Activated T-helper 1 cell treated with anti-CD3 and anti-CD28 coated beads, Interleukin-12 subunit alpha, Interleukin-12 subunit beta, Interleukin-2, Interleukin-4 antibody, amounts not matched to agents 30 ng/mL and 10 ng/mL and 1 ng/mL, durations not matched to agents 14 hours and 24 hours and 36 hours (primary cell): ENCODE measurements at regions not wholly inside any gene's neighbourhood (a gene's known extent, or its start where the extent isn't known, plus 50 kb on each side); places are given as distances from the start of the nearest gene placed in this dataset.
"Not testable (repeated sequence)": the region's sequence is repeated elsewhere in the genome, so short reads cannot be mapped to it uniquely, and the experiment has no call there.

Experiments used
- DNase-seq: peaks from one replicate; pipeline ENCODE4 v3.0.0; 2021; ENCODE audit warnings: low spot score
- H3K27ac Mint-ChIP-seq: one replicate; pipeline ENCODE4 v1.8.0; 2021; ENCODE audit warnings: mild to moderate bottlenecking, mixed read lengths
- H3K27me3 Mint-ChIP-seq: one replicate; pipeline ENCODE4 v1.8.0; 2022; ENCODE audit warnings: mild to moderate bottlenecking, moderate library complexity, mixed read lengths; ENCODE audit not compliant: insufficient read depth
- H3K36me3 Mint-ChIP-seq: one replicate; pipeline ENCODE4 v1.8.0; 2021; ENCODE audit warnings: low read depth, mixed read lengths
- H3K4me1 Mint-ChIP-seq: one replicate; pipeline ENCODE4 v1.8.0; 2021; ENCODE audit warnings: low read depth, mixed read lengths
- H3K4me3 Mint-ChIP-seq: one replicate; pipeline ENCODE4 v1.8.0; 2021; ENCODE audit warnings: mild to moderate bottlenecking, moderate library complexity, mixed read lengths
- H3K9me3 Mint-ChIP-seq: one replicate; pipeline ENCODE4 v1.8.0; 2021; ENCODE audit warnings: mixed read lengths
- intact Hi-C: fragments of 100-400 bp; cut with micrococcal nuclease; formaldehyde crosslinking; loops from one replicate; pipeline ENCODE4 v1.15.1; 2024

GRCh38 chr10:29734962-29735627, 100.3 kb upstream of the SVIL start:
- intact Hi-C loops: loop anchor here (1.0 to 5.0 kb wide), 5 partner anchors 46 to 292 kb away; partner anchors contain the start of gene SVIL

GRCh38 chr10:29734640-29734961, 99.8 kb upstream of the SVIL start:
- Mint-ChIP-seq H3K9me3 (no peaks in the 10 kb centered on the region), H3K27ac (peak overlapping the region; percentile 7), H3K4me1 (peaks cover 10% of the 10 kb centered on the region), H3K4me3 (peak overlapping the region; percentile 79), H3K36me3 (peaks cover 3% of the 10 kb centered on the region), H3K27me3 (peaks cover 36% of the 10 kb centered on the region)
- DNase-seq: no peak
- intact Hi-C loops: loop anchor here (2.0 kb wide), 1 partner anchor 100 kb away; the partner anchor contains the start of gene SVIL

More at GRCh38 chr10:29734962-29735627, 100.3 kb upstream of the SVIL start:
- Mint-ChIP-seq H3K27me3 (peaks cover 41% of the 10 kb centered on the region), H3K4me1 (peaks cover 10% of the 10 kb centered on the region), H3K4me3 (peak overlapping the region; percentile 79), H3K9me3 (no peaks in the 10 kb centered on the region), H3K36me3 (peaks cover 3% of the 10 kb centered on the region), H3K27ac (peak overlapping the region; percentile 7)
- DNase-seq: peak; percentile 46

- peaks cover 31% of the 10 kb centered on the region for H3K27me3 Mint-ChIP-seq
- no peak for DNase-seq
- peaks cover 3% of the 10 kb centered on the region for H3K36me3 Mint-ChIP-seq
- H3K27ac Mint-ChIP-seq: no peak overlapping the region
- no peaks in the 10 kb centered on the region for H3K9me3 Mint-ChIP-seq
- intact Hi-C loops: no loop called here
- peaks cover 10% of the 10 kb centered on the region for H3K4me1 Mint-ChIP-seq
- no peak overlapping the region for H3K4me3 Mint-ChIP-seq
Measured at GRCh38 chr10:29733323-29733722, 98.6 kb upstream of the SVIL start.

- H3K27ac Mint-ChIP-seq: no peak overlapping the region
- peaks cover 29% of the 10 kb centered on the region for H3K27me3 Mint-ChIP-seq
- peaks cover 10% of the 10 kb centered on the region for H3K4me1 Mint-ChIP-seq
- H3K9me3 Mint-ChIP-seq: no peaks in the 10 kb centered on the region
- no peak for DNase-seq
- no peak overlapping the region for H3K4me3 Mint-ChIP-seq
- intact Hi-C loops: no loop called here
- peaks cover 3% of the 10 kb centered on the region for H3K36me3 Mint-ChIP-seq
Measured at GRCh38 chr10:29732918-29733317, 98.1 kb upstream of the SVIL start.

- Mint-ChIP-seq H3K9me3 (no peaks in the 10 kb centered on the region), H3K36me3 (peaks cover 3% of the 10 kb centered on the region), H3K4me1 (peaks cover 10% of the 10 kb centered on the region), H3K27ac (no peak overlapping the region), H3K27me3 (peaks cover 20% of the 10 kb centered on the region), H3K4me3 (no peak overlapping the region)
- no peak for DNase-seq
- intact Hi-C loops: no loop called here
Measured at GRCh38 chr10:29731760-29732159, 97.0 kb upstream of the SVIL start.

- intact Hi-C loops: no loop called here
- H3K9me3 Mint-ChIP-seq: no peaks in the 10 kb centered on the region
- peaks cover 17% of the 10 kb centered on the region for H3K27me3 Mint-ChIP-seq
- H3K4me1 Mint-ChIP-seq: peaks cover 10% of the 10 kb centered on the region
- no peak overlapping the region for H3K4me3 Mint-ChIP-seq
- no peak for DNase-seq
- H3K36me3 Mint-ChIP-seq: peaks cover 3% of the 10 kb centered on the region
- H3K27ac Mint-ChIP-seq: no peak overlapping the region
Measured at GRCh38 chr10:29730969-29731368, 96.2 kb upstream of the SVIL start.

- peaks cover 17% of the 10 kb centered on the region for H3K27me3 Mint-ChIP-seq
- H3K4me1 Mint-ChIP-seq: peaks cover 10% of the 10 kb centered on the region
- no peaks in the 10 kb centered on the region for H3K9me3 Mint-ChIP-seq
- H3K27ac Mint-ChIP-seq: no peak overlapping the region
- no peak for DNase-seq
- intact Hi-C loops: no loop called here
- H3K36me3 Mint-ChIP-seq: peaks cover 3% of the 10 kb centered on the region
- H3K4me3 Mint-ChIP-seq: no peak overlapping the region
Measured at GRCh38 chr10:29730458-29730857, 95.7 kb upstream of the SVIL start.

GRCh38 chr10:29728541-29729049, 93.8 kb upstream of the SVIL start:
- intact Hi-C loops: no loop called here

GRCh38 chr10:29725927-29726326, 91.2 kb upstream of the SVIL start:
- H3K4me3 Mint-ChIP-seq, H3K36me3 Mint-ChIP-seq, H3K4me1 Mint-ChIP-seq, DNase-seq, H3K9me3 Mint-ChIP-seq, H3K27me3 Mint-ChIP-seq, H3K27ac Mint-ChIP-seq, intact Hi-C loops: not testable (repeated sequence)

More at GRCh38 chr10:29728541-29729049, 93.8 kb upstream of the SVIL start:
- Mint-ChIP-seq H3K9me3 (no peaks in the 10 kb centered on the region), H3K4me3 (no peak overlapping the region), H3K27me3 (peaks cover 8% of the 10 kb centered on the region), H3K27ac (no peak overlapping the region), H3K36me3 (peaks cover 3% of the 10 kb centered on the region), H3K4me1 (no peaks in the 10 kb centered on the region)
- DNase-seq: no peak

GRCh38 chr10:29725133-29725720, 90.5 kb upstream of the SVIL start:
- H3K4me3 Mint-ChIP-seq: no peak overlapping the region

GRCh38 chr10:29723726-29724125, 89.0 kb upstream of the SVIL start:
- H3K27ac Mint-ChIP-seq: no peak overlapping the region
- peaks cover 19% of the 10 kb centered on the region for H3K9me3 Mint-ChIP-seq
- peaks cover 2% of the 10 kb centered on the region for H3K27me3 Mint-ChIP-seq
- H3K36me3 Mint-ChIP-seq: peaks cover 5% of the 10 kb centered on the region
- H3K4me1 Mint-ChIP-seq: no peaks in the 10 kb centered on the region
- no peak for DNase-seq
- H3K4me3 Mint-ChIP-seq: no peak overlapping the region
- intact Hi-C loops: no loop called here

More at GRCh38 chr10:29725133-29725720, 90.5 kb upstream of the SVIL start:
- Mint-ChIP-seq H3K27ac (no peak overlapping the region), H3K27me3 (no peaks in the 10 kb centered on the region), H3K9me3 (peaks cover 8% of the 10 kb centered on the region), H3K4me1 (no peaks in the 10 kb centered on the region), H3K36me3 (peaks cover 1% of the 10 kb centered on the region)
- DNase-seq: no peak
- intact Hi-C loops: no loop called here

- Mint-ChIP-seq H3K9me3 (peaks cover 19% of the 10 kb centered on the region), H3K4me1 (no peaks in the 10 kb centered on the region), H3K36me3 (peaks cover 10% of the 10 kb centered on the region), H3K27me3 (peaks cover 2% of the 10 kb centered on the region), H3K4me3 (no peak overlapping the region), H3K27ac (no peak overlapping the region)
- intact Hi-C loops: no loop called here
- DNase-seq: no peak
Measured at GRCh38 chr10:29722777-29723176, 88.0 kb upstream of the SVIL start.

GRCh38 chr10:29720149-29720548, 85.4 kb upstream of the SVIL start:
- Mint-ChIP-seq H3K4me3 (no peak overlapping the region), H3K36me3 (peaks cover 10% of the 10 kb centered on the region), H3K27ac (no peak overlapping the region), H3K27me3 (peaks cover 2% of the 10 kb centered on the region), H3K9me3 (peaks cover 22% of the 10 kb centered on the region), H3K4me1 (no peaks in the 10 kb centered on the region)
- intact Hi-C loops: no loop called here
- no peak for DNase-seq
